GM12878 (cell line): ENCODE measurements at regions not wholly inside any gene's neighbourhood (a gene's known extent, or its start where the extent isn't known, plus 50 kb on each side); places are given as distances from the start of the nearest gene placed in this dataset.

ENCODE experiments used
- HDAC6 ChIP-seq: fragments of 200-600 bp; sonication (generic); IDR thresholded peaks from one replicate; pipeline ENCODE4 v1.8.0; 2017; ENCODE audit warnings: antibody characterized with exemption; ENCODE audit not compliant: unreplicated experiment
- STAT1 ChIP-seq: fragments of 450-650 bp; conservative IDR thresholded peaks from 2 replicates; pipeline ENCODE4 v1.6.1; 2014; ENCODE audit warnings: antibody characterized with exemption, mild to moderate bottlenecking

GRCh38 chr2:38192046-38192445 is 116.1 kb upstream of the CYP1B1 start:
- no peak for TF ChIP-seq HDAC6
- no peak for TF ChIP-seq STAT1
